ENCODE measurements at regions not wholly inside any gene's neighbourhood (a gene's known extent, or its start where the extent isn't known, plus 50 kb on each side); places are given as distances from the start of the nearest gene placed in this dataset.

DNA sequence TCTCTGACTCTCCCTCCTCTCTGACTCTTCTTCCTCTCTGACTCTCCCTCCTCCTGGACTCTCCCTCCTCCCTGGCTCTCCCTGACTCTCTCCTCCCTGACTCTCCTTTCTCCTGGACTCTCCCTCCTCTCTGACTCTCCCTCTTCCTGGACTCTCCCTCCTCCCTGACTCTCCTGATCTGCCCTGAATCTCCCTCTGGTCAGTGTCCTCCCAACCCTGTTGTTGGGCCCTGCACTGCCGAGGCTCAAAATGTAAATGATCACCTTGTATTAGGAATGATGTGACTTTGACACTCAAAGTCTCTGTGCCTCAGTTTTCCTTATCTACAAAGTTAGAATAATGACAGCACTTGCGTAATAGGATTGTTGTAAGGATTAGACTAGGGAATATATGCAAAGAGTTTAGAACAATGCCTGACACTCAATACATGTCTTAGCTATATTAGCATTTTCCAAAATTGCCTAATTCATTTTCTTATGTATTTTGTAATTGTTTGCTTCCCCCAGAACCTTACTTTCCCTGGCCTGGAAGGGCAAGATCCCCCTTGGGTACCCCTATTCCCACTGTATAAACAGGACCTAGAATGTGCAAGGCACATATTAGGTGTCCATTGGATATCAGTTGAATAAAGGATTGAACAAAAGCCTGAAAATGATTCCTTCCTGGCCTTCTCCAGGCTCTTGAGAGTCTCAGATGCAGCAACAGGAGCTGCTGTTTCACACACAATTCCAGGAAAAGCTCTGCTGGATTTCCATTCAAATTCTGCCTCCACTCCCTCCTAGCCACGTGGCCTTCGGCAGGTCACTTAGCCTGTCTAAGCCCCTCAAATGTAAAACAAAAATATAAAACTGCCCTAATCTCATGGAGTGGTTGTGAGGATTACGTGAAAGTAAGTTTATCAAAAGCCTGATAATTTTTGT lies 170.1 kb downstream of the INHBB start:
- no peak for DNase-seq (ENCODE audit: low read depth in 2 of 2)

DNA sequence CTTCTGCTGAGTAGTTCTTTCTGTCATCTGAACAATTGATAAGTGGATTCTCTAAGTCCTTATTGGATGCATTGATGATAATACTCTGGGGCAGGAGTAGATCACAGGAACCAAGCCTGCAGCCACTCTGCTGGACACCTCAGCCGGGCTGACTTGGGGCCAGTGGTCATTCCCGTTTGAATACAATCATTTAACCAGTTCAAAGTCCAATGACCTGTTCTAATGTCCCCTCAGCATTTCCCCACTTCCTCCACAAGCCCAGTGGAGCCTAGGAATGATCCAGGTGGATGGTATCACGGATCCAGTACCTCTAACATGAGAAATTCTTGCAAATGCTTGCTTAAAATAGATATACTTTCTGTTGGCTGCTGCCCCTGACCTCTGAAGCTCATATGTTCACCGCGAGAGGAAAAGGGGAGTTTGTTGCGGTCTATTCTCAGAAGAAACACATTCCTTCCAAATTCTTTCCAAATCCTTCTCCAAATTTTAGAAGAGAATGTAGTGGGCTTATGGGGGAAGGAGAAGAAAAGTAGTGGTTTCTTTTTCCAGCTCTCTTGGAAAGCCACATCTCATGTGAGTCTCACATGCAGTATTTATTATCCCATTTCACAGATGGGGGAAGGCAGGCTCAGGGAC lies 170.9 kb downstream of the INHBB start:
- DNase-seq (ENCODE audit: low read depth in 2 of 2), result no peak

DNA sequence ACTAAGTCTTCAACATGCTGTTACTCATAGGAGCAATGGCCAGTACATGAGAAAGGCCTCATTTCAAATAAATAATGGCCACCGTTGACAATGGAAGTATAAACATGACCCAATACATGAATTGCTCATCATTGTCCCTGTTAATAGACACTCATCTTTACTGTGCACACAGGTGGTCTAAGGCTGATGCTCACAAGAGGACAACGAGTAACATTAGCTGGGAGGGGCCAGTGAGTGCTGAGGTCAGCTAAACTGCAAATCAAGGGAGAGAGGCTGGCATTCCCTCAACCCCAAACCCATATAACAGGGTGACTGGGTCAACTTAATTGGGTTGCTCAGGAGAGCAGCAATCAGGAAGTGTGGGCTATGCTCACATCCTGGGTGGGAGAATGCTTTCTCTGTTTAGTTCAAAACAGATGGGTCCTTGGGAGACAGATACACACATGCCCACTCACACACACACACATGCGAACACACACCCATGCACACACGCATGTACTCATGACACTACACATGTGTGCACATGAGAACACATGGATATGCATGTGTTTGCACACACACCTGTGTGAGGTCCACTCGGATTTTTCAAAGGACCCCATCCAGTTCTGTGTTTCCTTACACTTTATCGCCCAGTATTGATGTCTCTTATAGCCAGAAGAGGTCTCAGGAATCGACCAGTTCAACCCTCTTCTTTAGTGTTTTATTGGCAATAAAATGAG lies 172.0 kb downstream of the INHBB start:
- DNase-seq (ENCODE audit: low read depth in 2 of 2), result no peak

DNA sequence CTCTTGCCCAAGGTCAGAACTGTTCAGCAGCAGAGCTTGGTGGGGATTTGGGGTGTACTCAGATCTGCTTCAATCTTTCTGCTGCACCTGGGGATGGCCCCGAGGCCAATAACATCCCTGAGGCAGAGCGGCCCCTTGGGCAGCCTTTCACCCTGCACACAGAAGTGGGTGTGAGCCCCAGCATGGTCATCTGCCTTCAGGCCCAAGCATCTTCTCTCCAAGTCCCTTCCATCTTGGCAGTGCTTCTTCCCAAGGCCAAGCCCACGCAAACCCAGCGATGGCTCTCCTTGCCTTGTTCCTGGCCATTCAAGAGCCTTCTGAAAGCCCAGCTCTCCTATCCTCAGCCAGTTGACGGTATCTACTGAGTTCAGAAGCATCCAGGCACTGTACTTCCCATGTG lies 172.9 kb downstream of the INHBB start:
- DNase-seq (ENCODE audit: low read depth in 2 of 2), result no peak

DNA sequence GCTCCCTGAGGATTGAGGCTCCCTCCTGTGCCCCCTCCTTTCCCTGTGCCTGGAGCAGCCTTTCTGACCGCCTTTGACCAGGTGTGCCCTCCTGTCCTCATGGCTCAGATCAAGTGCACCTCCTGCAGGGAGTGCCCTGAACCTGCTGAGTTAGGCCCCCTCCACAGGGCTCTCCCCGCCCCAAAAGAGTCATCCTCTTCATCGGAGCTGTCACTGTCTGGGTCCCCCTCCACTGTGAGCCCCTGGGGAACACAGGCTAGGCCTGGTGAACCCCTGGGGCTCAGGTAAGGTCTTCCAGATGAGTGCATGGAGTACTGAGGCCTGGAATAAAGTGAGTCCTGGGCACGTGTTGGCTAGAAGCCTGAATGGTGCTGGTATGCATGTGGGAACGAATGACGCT lies 173.5 kb downstream of the INHBB start:
- DNase-seq (ENCODE audit: low read depth in 2 of 2), result no peak

DNA sequence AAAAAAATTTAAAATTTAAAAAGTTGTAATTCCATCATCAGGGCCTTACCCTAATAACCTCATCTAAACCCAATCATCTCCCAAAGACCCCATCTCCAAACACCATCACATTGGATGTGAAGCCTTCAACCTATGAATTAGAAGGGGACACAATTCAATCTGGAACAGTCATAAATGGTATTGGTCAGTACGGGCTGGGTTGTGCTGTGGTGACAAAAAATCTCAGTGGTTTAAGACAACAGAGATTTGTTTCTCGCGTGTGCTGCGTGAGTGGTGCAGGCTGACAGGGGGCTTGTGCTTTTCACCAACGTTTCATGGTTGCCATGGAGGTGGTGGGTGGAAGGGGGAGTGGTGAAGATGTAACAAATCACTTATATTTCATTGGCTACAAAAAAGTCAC lies 174.5 kb downstream of the INHBB start:
- no peak for DNase-seq (ENCODE audit: low read depth in 2 of 2)

DNA sequence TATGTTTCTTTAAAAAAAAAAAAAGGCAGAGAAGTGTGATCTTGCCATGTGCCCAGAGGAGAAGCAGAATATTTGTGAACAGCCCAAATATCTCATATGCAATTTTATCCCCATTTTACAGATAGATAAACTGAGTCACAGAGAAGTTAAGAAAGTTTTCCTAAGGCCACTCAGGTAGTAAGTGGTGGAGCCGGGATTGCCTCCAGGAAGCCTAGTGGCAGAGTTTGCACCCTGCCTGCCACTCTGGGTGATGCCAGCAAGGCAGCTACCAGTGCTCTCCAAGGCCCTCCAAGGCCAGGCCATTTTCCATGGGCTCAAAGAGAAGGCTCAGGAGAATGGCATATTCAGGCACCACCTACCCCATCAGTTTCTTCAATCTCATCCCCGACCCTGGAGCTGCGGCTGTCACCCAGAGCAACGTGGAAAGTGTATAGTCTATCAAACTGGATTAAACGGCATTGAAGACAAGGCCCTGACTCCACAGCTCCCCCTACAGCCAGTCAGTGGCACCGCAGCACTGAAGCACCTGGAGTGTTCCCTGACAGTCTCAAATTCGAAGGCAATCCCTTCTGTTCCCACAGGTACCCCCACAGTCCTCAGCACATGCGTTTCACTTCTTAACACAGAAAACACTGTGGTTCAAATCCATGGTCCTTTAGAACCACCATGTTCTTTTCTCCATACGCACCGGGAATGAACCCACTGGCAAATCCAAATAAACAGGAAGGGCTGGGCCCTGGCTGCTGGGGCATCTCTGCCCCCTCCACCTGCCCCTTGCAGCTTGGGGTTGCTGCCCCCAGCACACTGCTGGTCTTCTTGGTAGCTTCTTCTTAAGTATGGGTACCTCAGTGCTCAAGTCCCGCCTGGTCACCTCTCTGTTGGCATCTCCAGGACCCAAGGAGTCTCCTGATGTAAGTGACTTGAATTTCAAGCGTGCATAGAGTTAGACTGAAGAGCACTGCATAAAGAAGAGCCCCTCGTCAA lies 175.3 kb downstream of the INHBB start:
- no peak for DNase-seq (ENCODE audit: low read depth in 2 of 2)

DNA sequence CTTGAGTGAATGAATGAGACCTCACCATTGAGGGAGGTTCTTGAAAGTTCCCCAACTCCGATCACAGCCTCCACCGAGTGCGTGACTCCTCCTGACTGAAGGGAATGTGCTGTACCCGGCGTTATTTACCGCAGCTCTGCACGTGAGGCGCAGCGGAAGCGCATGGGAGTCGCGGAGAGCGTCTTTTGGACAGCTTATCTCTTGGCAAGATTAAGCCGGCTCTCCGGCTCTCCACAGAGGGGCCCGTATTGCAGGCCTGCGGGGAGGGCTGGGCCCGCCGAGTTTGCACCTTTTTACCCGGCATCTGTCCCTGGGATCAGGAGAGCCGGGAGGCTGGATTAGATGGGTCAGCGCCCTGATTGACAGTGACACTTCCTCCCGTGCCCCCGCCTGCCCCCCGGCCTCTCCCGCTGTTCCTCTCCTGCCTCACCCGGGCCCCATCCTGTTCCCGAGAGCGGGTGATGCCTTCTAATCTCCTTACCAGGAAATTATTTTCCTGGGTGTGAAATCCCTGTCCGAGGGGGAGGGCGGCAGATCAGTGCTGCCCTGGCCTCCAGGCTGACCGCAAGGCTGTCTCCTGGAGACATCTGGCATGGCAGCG lies 176.3 kb downstream of the INHBB start:
- DNase-seq (ENCODE audit: low read depth in 2 of 2), result no peak

DNA sequence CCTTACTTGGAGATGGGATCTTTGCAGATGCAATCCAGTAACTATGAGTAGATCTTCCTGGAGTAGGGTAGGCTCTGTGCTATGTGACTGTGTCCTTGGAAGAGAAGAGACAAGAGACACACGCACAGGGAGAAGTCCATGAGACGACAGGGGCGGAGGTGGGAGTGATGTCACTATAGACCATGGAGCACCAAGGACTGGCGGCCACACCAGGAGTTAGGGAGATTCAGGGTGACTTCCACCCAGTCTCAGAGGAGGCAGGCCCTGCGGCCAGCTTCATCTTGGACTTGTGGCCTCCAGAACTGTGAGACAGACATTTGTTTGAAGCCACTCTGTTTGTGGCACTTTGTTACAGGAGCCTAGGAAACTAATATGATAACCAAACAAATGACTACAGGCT lies 177.8 kb downstream of the INHBB start:
- no peak for DNase-seq (ENCODE audit: low read depth in 2 of 2)

DNA sequence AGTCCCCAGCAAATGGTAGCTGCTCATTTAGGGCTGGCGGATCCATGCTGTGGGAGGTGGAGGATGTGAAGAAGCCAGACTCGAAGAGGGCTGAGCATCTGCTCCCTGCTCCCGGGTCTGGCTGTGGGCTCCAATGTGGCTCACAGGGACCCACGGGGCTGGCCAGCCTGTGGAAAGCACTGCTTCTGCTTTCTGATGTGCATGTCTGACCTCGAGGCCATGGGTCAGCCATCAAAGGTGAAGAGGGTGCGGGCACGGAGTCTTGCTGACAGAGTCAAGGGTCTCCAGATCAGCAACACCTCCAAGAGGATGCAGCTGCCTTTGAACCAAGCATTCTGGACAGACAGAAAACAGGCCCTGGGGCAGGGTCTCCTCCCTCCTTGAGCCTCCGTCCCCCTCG lies 178.2 kb downstream of the INHBB start:
- DNase-seq (ENCODE audit: low read depth in 2 of 2), result no peak

DNA sequence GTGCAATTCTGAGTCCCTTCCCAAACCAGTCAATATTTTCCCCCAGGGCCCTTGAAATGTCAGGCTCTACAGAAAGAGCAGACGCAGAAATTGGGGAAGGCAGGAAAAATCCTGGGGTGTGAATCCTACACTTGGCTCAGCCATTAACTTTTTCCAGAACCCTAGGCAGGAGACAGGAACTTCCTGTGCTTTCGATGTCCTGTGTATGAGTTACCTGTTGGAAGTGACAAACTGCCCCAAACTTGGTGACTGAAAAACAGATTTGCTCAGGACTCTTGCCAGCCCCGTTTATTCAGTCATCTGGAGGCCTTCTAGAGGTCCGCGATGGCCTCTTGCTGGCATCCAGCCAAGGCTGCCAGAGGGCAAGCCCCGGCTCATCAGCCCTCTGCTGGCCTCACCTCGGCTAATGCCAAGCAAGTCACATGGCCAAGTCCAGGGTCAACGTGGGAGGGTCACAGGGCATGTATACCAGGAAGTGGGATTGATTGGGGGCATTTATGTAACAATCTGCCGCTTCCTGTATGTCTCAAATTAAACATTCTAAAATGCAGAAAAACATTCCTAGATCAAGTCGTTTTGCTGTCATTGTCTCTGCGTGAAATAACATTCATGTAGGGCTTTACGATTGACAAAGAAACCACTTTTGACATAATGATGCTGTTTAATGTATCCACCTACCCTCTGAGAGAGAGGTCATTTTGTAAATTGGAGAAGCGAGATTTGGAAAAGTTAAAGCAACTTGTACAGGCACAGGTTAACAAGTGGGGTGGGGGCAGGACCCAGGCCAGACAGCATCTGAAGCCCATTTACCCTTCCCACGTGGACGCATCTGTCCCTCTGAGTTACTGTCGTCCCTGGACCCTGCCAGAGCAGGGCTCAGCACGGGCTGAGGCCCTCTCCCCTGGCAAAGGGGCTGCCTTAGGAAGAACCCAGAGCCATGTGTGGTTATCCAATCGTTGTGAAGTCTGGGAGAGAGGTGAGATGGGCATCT lies 179.4 kb downstream of the INHBB start:
- no peak for DNase-seq (ENCODE audit: low read depth in 2 of 2)

DNA sequence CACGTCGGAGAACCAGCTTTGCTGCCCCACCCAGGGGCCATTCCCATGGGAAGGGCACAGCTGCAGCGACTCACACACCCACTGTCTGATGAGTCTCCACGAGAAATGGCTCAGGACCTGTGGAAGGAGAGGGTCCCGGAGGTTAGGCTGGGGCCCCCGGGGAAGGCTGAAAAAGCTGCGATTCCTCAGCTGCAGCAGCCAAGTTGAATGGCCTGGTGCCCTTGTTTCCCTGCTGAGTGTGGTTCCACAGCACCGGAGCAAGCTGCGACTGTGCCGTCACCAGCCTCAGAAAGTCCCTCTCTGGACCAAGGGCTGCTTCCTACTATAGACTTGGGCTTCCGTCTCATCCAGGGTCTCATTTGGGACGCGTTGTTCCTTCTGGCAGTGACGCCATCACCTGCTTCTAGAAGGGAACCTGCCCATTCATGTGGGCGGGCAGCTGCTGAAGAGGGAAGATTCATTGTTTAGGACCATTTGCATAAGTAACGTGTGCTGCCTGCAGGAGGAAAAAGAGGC lies 180.2 kb downstream of the INHBB start:
- DNase-seq (ENCODE audit: low read depth in 2 of 2), result no peak

DNA sequence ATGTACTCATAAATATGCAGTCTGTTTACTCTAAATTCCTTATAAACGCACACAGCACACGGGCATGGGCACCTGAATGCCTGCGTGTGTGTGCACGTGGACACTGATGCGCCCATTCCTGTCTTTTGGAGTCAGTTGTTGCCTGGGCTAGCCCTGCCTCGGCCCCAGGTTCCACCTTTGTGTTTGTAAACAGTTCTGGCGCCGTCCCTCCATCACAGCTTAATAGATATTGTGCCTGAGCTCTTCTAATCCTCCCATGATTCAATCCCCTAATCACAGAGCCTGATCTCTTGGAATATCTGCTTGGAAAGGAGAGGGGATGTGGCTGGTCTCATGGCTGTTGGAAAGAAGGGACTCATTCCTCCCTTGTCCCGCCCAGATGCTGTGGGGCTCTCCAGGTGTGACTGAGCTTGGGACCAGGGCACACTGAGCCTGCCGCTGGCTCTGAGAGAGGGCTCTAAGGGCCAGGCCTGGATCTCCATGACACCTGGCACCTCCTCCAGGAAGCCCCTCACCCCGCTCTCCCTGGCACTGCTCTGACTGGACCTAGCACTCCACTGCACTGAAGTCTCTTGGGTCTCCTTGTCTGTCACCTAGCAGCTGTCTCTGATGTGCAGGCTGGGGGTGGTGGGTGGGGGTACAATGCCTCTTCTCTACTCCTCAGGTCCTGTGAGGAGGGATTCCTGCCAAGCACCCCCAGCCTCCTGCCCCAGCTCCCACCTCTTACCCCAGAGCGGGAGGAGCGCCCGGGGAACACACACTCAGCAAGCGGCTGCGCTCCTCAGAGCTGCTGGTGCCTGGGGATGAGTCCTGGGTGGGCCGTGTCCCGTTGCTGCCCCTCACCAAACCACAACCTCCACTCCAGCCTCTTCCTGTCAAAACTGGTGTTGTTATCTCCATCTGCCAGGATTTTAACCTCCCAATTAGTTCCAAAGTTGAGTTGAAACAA lies 181.3 kb downstream of the INHBB start:
- DNase-seq (ENCODE audit: low read depth in 2 of 2), result no peak

DNA sequence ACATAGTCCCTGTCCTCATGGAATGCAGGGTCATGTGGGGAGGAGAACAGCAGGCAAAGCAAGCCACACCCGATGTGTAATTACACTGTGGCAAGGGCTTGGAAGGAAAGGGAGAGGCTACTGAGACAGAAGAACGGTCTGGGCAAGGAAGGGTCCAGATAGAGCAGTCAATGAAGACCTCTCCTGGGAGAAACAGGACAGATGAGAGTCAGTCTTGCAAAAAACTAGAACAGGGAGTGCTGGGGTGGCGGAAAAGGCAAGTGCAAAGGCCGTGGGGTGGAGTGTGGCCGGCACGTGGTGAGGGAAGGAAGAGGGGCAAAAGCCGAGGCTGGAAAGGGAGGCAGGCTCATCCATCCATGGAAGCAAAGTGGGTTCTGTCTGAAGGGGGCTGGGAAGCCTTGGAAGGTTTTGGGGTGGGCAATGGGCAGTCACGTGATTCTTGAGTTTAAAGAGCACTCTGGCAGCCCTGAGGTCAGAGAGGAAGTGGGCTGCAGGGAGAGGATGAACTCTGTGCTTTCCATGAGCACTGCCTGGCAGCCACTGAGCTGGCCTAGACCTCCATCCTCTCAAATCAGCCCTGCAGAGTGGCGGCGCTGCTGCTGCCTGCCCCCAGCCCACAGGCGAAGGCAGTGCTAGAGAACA lies 182.2 kb downstream of the INHBB start:
- DNase-seq (ENCODE audit: low read depth in 2 of 2), result no peak

DNA sequence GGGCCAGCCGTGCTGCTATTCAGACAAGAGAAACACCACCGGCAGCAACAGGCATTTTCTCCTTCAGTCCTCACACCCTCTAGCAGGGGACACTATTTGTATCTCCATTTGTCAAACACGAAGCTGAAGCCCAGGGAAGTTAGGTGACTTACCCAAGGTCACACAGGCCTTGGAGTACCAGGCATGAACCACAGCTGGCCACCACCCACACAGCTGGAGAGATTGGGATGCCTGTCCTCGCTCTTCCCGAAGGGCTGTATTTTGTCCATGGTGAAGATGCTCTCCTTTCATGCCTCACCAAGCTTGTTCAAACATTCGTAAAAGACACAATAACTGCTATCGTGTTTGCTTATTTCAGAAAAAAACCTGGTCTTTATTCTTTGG lies 182.7 kb downstream of the INHBB start:
- DNase-seq (ENCODE audit: low read depth in 2 of 2), result no peak

DNA sequence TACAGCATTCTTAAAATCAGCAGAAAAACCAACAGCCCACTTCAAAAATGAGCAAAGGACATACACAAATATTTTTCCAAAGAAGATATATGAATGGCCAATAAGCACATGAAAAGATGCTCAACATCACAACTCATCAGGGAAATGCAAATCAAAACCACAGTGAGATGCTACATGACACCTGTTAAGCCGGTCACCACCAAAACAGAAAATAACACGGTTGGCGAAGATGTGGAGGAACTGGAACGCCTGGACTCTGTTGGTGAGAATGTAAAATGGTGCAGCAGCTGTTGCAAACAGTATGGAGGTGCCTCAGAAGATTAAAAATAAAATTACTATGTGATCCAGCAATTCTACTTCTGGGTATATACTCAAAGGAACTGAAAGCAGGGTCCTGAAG lies 184.8 kb downstream of the INHBB start:
- no peak for DNase-seq (ENCODE audit: low read depth in 2 of 2)

DNA sequence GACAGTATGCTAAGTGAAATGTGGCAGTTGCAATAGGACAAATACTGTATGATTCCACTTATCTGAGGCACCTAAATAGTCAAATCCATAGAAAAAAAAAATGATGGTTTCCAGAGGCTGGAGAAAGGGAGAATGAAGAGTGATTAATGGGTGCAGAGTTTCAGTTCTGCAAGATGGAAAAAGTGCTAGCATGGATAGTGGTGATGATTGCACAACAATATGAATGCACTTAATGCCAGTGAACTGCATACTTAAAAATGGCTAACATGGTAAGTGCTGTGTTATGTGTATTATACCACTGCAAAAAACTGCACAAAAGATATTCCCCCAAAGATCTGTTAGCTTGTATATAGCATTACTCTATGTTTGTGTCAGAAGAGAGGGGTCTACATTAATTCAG lies 185.4 kb downstream of the INHBB start:
- no peak for DNase-seq (ENCODE audit: low read depth in 2 of 2)

Data from stimulated activated CD4-positive, alpha-beta T cell treated with anti-CD3 and anti-CD28 coated beads, Interleukin-1b, Interleukin-23, amount 100 ng/mL, for 4 hours (primary cell).